ENCODE measurements at regions not wholly inside any gene's neighbourhood (a gene's known extent, or its start where the extent isn't known, plus 50 kb on each side); places are given as distances from the start of the nearest gene placed in this dataset.

DNA sequence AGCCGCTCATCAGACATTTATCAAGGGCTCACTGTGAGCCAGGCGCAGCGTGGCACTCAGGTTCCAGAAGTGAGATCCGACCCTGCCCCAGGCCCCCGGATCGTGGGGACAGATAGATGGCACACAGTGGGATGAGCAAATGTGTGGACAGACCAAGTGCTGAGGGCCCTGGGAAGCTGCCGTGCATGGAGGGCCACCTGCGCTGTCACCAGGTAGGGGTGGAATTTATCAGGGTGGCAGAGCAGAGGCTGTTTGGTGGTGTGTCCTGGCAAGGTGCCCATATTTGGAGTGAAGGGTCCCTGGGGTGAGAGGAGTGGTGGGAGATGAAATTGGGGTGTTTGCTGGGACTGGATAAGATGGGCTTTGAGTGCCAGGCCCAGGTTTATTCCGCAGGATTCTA, 92.8 kb upstream of the HS6ST1 start:
- TF ChIP-seq, protein P1, sequence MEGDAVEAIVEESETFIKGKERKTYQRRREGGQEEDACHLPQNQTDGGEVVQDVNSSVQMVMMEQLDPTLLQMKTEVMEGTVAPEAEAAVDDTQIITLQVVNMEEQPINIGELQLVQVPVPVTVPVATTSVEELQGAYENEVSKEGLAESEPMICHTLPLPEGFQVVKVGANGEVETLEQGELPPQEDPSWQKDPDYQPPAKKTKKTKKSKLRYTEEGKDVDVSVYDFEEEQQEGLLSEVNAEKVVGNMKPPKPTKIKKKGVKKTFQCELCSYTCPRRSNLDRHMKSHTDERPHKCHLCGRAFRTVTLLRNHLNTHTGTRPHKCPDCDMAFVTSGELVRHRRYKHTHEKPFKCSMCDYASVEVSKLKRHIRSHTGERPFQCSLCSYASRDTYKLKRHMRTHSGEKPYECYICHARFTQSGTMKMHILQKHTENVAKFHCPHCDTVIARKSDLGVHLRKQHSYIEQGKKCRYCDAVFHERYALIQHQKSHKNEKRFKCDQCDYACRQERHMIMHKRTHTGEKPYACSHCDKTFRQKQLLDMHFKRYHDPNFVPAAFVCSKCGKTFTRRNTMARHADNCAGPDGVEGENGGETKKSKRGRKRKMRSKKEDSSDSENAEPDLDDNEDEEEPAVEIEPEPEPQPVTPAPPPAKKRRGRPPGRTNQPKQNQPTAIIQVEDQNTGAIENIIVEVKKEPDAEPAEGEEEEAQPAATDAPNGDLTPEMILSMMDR (optimal IDR thresholded peaks at IDR 0.05 in 1 of 3, IDR thresholded peaks at IDR 0.05 in 1 of 3, conservative IDR thresholded peaks at IDR 0.05 in 1 of 3; ENCODE audit: extremely low read depth in 1 of 3, insufficient read depth in 2 of 3, low read length in 3 of 3): no peak
- TF ChIP-seq EZH2 (IDR thresholded peaks at IDR 0.05; ENCODE audit: low read length): no peak
